Neural progenitor cell (in vitro differentiated cells): ENCODE measurements at regions not wholly inside any gene's neighbourhood (a gene's known extent, or its start where the extent isn't known, plus 50 kb on each side); places are given as distances from the start of the nearest gene placed in this dataset.

ENCODE experiments used
- EZH2 ChIP-seq: fragments of 200-600 bp; sonication (generic); IDR thresholded peaks from 2 replicates; pipeline ENCODE4 v1.6.1; 2017; ENCODE audit warnings: antibody characterized with exemption, mild to moderate bottlenecking, moderate library complexity
- TF ChIP-seq, protein P1 (sequence below): fragments of 200-600 bp; sonication (generic); IDR thresholded peaks from 2 replicates; pipeline ENCODE4 v1.5.1; 2017; ENCODE audit warnings: antibody characterized with exemption, mild to moderate bottlenecking

- TF ChIP-seq, protein P1, sequence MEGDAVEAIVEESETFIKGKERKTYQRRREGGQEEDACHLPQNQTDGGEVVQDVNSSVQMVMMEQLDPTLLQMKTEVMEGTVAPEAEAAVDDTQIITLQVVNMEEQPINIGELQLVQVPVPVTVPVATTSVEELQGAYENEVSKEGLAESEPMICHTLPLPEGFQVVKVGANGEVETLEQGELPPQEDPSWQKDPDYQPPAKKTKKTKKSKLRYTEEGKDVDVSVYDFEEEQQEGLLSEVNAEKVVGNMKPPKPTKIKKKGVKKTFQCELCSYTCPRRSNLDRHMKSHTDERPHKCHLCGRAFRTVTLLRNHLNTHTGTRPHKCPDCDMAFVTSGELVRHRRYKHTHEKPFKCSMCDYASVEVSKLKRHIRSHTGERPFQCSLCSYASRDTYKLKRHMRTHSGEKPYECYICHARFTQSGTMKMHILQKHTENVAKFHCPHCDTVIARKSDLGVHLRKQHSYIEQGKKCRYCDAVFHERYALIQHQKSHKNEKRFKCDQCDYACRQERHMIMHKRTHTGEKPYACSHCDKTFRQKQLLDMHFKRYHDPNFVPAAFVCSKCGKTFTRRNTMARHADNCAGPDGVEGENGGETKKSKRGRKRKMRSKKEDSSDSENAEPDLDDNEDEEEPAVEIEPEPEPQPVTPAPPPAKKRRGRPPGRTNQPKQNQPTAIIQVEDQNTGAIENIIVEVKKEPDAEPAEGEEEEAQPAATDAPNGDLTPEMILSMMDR = no peak
- no peak for TF ChIP-seq EZH2
Observed at GRCh38 chr1:212167098-212167497, 118.1 kb upstream of the PPP2R5A start.
